ENCODE measurements at regions not wholly inside any gene's neighbourhood (a gene's known extent, or its start where the extent isn't known, plus 50 kb on each side); places are given as distances from the start of the nearest gene placed in this dataset.
"Not testable (repeated sequence)": the region's sequence is repeated elsewhere in the genome, so short reads cannot be mapped to it uniquely, and the experiment has no call there.

DNA sequence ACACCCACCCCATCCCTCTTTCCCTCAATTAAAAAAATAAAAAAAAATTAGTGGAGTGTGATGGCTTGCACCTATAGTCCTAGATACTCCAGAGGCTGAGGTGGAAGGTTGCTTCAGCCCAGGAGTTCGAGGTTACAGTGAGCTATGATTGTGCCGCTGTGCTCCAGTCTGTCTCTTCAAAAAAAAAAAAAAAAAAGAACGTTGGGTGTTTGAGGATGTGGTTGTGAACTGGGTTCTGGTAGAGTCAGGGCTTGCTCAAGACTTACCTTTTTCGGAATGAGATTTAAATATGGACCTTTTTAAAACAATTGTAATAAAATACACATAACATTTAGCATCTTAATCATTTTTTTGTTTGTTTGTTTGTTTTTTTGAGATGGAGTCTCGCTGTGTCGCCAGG, 211.9 kb downstream of the OR2B2 start:
- Mint-ChIP-seq H3K9me3 (no peaks in the 10 kb centered on the region), H3K27me3 (ENCODE audit: low read depth) (no peaks in the 10 kb centered on the region), H3K36me3 (ENCODE audit: low read depth) (peaks cover 21% of the 10 kb centered on the region), H3K4me1 (no peaks in the 10 kb centered on the region), H3K27ac (ENCODE audit: unreplicated experiment) (no peak overlapping the region), H3K4me3 (no peak overlapping the region)
- no peak for DNase-seq (ENCODE audit: low read depth, low spot score)
- TF ChIP-seq, protein P1, sequence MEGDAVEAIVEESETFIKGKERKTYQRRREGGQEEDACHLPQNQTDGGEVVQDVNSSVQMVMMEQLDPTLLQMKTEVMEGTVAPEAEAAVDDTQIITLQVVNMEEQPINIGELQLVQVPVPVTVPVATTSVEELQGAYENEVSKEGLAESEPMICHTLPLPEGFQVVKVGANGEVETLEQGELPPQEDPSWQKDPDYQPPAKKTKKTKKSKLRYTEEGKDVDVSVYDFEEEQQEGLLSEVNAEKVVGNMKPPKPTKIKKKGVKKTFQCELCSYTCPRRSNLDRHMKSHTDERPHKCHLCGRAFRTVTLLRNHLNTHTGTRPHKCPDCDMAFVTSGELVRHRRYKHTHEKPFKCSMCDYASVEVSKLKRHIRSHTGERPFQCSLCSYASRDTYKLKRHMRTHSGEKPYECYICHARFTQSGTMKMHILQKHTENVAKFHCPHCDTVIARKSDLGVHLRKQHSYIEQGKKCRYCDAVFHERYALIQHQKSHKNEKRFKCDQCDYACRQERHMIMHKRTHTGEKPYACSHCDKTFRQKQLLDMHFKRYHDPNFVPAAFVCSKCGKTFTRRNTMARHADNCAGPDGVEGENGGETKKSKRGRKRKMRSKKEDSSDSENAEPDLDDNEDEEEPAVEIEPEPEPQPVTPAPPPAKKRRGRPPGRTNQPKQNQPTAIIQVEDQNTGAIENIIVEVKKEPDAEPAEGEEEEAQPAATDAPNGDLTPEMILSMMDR (conservative IDR thresholded peaks at IDR 0.05) = no peak

DNA sequence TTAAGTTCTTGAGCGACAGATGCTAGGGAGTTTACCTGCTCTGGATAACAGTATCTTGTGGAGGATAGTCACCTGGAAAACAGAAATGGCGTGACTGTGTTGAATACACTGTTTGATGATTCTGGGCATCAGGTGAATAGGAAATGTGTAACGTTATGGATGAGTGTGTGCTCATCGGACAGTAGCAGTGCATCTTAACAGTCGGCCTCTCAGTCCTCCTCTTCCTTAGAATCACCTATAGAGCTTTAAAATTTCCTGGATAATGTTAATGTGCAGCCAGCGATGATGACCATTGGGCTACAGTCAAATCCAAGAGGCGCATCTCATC, 217.7 kb downstream of the OR2B2 start:
- Mint-ChIP-seq H3K4me3 (peak overlapping the region; percentile 96), H3K9me3 (no peaks in the 10 kb centered on the region), H3K27ac (ENCODE audit: unreplicated experiment) (no peak overlapping the region), H3K36me3 (ENCODE audit: low read depth) (peaks cover 4% of the 10 kb centered on the region), H3K27me3 (ENCODE audit: low read depth) (peaks cover 15% of the 10 kb centered on the region), H3K4me1 (peaks cover 17% of the 10 kb centered on the region)
- no peak for DNase-seq (ENCODE audit: low read depth, low spot score)
- TF ChIP-seq, protein P1 (conservative IDR thresholded peaks at IDR 0.05) = no peak

DNA sequence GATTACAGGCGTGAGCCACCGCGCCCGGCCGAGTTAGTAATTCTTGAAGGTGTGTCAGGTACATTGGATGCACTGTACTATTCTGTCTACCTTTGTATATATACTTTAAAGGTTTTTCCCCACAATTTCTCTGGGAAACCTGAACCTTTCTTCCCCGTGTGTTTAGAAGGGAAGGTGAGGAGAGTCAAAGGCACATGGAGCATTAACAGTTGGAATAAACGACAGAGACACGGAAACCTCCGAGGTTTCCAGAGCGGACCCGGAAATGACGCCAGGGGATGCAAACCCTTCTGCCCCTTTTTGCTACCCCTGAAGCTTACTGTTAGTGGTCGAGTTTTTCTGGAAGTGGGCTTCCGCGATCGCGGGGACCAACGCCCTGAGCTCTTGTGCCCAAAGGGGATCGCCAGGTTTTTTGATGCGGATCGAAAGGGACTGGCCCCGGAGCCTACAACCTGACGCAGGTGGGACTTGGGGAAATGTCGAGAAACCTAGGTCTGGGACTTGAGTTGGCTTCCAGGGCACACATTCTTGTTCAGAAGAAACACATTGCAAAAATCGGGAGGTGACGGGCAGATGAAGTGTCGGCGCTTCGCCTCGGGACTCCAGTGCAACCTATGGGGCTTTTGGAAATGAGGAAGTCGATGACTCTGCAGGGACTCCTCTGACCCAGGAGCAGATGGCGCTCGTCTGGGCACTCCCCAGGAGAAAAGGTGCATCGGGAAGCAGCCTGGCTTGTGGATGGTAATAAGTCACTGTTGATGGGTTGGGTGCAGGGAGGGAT, 218.2 kb downstream of the OR2B2 start:
- Mint-ChIP-seq H3K27me3 (ENCODE audit: low read depth) (peaks cover 19% of the 10 kb centered on the region), H3K4me1 (peaks cover 17% of the 10 kb centered on the region), H3K36me3 (ENCODE audit: low read depth) (peaks cover 4% of the 10 kb centered on the region), H3K9me3 (no peaks in the 10 kb centered on the region), H3K27ac (ENCODE audit: unreplicated experiment) (no peak overlapping the region), H3K4me3 (peak overlapping the region; percentile 96)
- TF ChIP-seq, protein P1 (conservative IDR thresholded peaks at IDR 0.05) = peak; percentile 22
- DNase-seq (ENCODE audit: low read depth, low spot score) = no peak

DNA sequence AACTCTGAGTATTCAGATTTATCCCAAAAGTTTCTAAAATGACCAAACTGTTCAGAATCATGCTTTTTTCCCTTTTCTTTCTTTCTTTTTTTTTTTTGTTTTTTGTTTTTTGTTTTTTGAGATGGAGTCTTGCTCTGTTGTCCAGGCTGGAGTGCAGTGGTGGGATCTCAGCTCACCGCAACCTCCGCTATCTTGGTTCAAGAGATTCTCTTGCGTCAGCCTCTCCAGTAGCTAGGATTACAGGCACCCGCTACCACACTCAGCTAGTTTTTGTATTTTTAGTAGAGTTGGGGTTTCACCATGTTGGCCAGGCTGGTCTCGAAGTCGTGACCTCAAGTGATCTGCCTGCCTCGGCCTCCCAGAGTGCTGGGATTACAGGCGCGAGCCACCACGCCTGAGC, 219.2 kb upstream of the ZNF184 start:
- peaks cover 30% of the 10 kb centered on the region for H3K4me1 Mint-ChIP-seq
- not testable (repeated sequence) for DNase-seq (ENCODE audit: low read depth, low spot score); H3K9me3 Mint-ChIP-seq; H3K36me3 Mint-ChIP-seq (ENCODE audit: low read depth); H3K27ac Mint-ChIP-seq (ENCODE audit: unreplicated experiment)
- H3K27me3 Mint-ChIP-seq (ENCODE audit: low read depth) = peaks cover 33% of the 10 kb centered on the region
- H3K4me3 Mint-ChIP-seq = peak overlapping the region; percentile 56

DNA sequence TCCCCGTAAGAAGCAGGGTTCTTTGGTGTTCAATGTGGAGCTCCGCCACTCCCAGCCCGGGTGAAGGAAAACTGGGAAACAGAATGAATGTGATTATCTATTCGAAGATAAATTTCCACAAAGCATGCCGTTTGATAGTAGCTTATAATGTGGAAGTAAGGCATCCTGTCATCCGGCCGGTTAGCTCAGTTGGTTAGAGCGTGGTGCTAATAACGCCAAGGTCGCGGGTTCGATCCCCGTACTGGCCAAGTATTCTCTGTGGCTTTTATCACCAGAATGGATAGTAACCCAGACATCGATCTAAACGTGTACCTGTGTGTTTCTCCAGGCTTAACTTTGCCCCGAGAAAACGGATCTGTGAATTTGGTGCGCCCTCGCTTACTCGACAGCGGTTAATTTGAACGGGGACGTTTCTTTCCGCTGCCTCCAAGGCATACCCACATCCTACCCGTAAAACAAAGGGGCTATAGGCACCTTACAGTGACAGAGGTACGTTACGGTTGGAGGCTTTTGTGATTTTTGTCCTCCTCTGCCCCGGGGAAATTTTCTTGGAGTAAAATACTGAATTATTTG, 215.2 kb upstream of the ZNF184 start:
- Mint-ChIP-seq H3K27me3 (ENCODE audit: low read depth) (peaks cover 64% of the 10 kb centered on the region), H3K9me3 (peaks cover 6% of the 10 kb centered on the region), H3K27ac (ENCODE audit: unreplicated experiment) (peak overlapping the region; percentile 58), H3K4me1 (peaks cover 20% of the 10 kb centered on the region), H3K4me3 (peak overlapping the region; percentile 90), H3K36me3 (ENCODE audit: low read depth) (peaks cover 7% of the 10 kb centered on the region)
- TF ChIP-seq, protein P1 (conservative IDR thresholded peaks at IDR 0.05) = no peak
- DNase-seq (ENCODE audit: low read depth, low spot score) = peak; percentile 74
